ENCODE measurements at regions not wholly inside any gene's neighbourhood (a gene's known extent, or its start where the extent isn't known, plus 50 kb on each side); places are given as distances from the start of the nearest gene placed in this dataset.

GRCh38 chr20:19807946-19808330 lies 49.9 kb downstream of the RIN2 start:
- H3K4me1 Mint-ChIP-seq (ENCODE audit: low read depth, unreplicated experiment): peaks cover 22% of the 10 kb centered on the region
- H4K20me1 ChIP-seq (ENCODE audit: insufficient read depth, low read length): no peaks in the 10 kb centered on the region
- no peaks in the 10 kb centered on the region for H3K79me2 ChIP-seq (ENCODE audit: insufficient read depth, low read length)
- H3K36me3 ChIP-seq (ENCODE audit: insufficient read depth, low read length): peaks cover 2% of the 10 kb centered on the region
- TF ChIP-seq, protein P1, sequence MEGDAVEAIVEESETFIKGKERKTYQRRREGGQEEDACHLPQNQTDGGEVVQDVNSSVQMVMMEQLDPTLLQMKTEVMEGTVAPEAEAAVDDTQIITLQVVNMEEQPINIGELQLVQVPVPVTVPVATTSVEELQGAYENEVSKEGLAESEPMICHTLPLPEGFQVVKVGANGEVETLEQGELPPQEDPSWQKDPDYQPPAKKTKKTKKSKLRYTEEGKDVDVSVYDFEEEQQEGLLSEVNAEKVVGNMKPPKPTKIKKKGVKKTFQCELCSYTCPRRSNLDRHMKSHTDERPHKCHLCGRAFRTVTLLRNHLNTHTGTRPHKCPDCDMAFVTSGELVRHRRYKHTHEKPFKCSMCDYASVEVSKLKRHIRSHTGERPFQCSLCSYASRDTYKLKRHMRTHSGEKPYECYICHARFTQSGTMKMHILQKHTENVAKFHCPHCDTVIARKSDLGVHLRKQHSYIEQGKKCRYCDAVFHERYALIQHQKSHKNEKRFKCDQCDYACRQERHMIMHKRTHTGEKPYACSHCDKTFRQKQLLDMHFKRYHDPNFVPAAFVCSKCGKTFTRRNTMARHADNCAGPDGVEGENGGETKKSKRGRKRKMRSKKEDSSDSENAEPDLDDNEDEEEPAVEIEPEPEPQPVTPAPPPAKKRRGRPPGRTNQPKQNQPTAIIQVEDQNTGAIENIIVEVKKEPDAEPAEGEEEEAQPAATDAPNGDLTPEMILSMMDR (IDR thresholded peaks at IDR 0.05; ENCODE audit: insufficient read depth, low read depth, low read length): no peak
- no peak for TF ChIP-seq EZH2 (IDR thresholded peaks at IDR 0.05; ENCODE audit: insufficient read depth, low read length)
- H3K4me3 Mint-ChIP-seq (ENCODE audit: unreplicated experiment): no peak overlapping the region
- DNase-seq (ENCODE audit: low read depth): no peak
- FAIRE-seq: no peak
- H3K27me3 ChIP-seq (ENCODE audit: insufficient read depth, low read length): no peaks in the 10 kb centered on the region
- H3K27ac Mint-ChIP-seq (ENCODE audit: unreplicated experiment): no peak overlapping the region
- no peak overlapping the region for H3K4me3 ChIP-seq (ENCODE audit: insufficient read depth, low read depth, low read length)
- peaks cover 11% of the 10 kb centered on the region for H3K4me1 ChIP-seq (ENCODE audit: insufficient read depth, low read length)
- no peaks in the 10 kb centered on the region for H3K9me3 ChIP-seq (ENCODE audit: insufficient read depth, low read depth, low read length)
- H3K9ac ChIP-seq (ENCODE audit: low read length): no peak overlapping the region
- H3K36me3 Mint-ChIP-seq (ENCODE audit: low read depth, unreplicated experiment): peaks cover 21% of the 10 kb centered on the region
- no peaks in the 10 kb centered on the region for H3K27me3 Mint-ChIP-seq (ENCODE audit: low read depth, unreplicated experiment)
- peaks cover 16% of the 10 kb centered on the region for H3K9me3 Mint-ChIP-seq (ENCODE audit: unreplicated experiment)
- H2AFZ ChIP-seq (ENCODE audit: low read depth, low read length): no peak overlapping the region
- H3K27ac ChIP-seq (ENCODE audit: low read depth, low read length): no peak overlapping the region
- H3K4me2 ChIP-seq (ENCODE audit: low read length): no peak overlapping the region

GRCh38 chr20:19808498-19808897 lies 50.4 kb downstream of the RIN2 start:
- Histone ChIP-seq H2AFZ (ENCODE audit: low read depth, low read length) (no peak overlapping the region), H3K79me2 (ENCODE audit: insufficient read depth, low read length) (no peaks in the 10 kb centered on the region), H3K27ac (ENCODE audit: low read depth, low read length) (no peak overlapping the region), H3K4me2 (ENCODE audit: low read length) (no peak overlapping the region), H3K9ac (ENCODE audit: low read length) (no peak overlapping the region), H3K4me3 (ENCODE audit: insufficient read depth, low read depth, low read length) (no peak overlapping the region), H3K27me3 (ENCODE audit: insufficient read depth, low read length) (no peaks in the 10 kb centered on the region), H4K20me1 (ENCODE audit: insufficient read depth, low read length) (no peaks in the 10 kb centered on the region), H3K9me3 (ENCODE audit: insufficient read depth, low read depth, low read length) (no peaks in the 10 kb centered on the region), H3K36me3 (ENCODE audit: insufficient read depth, low read length) (no peaks in the 10 kb centered on the region), H3K4me1 (ENCODE audit: insufficient read depth, low read length) (peaks cover 11% of the 10 kb centered on the region)
- no peak overlapping the region for H3K4me3 Mint-ChIP-seq (ENCODE audit: unreplicated experiment)
- DNase-seq (ENCODE audit: low read depth) (no peak), FAIRE-seq (no peak)
- H3K9me3 Mint-ChIP-seq (ENCODE audit: unreplicated experiment): peaks cover 16% of the 10 kb centered on the region
- no peak for TF ChIP-seq EZH2 (IDR thresholded peaks at IDR 0.05; ENCODE audit: insufficient read depth, low read length)
- TF ChIP-seq, protein P1 (IDR thresholded peaks at IDR 0.05; ENCODE audit: insufficient read depth, low read depth, low read length): no peak
- H3K4me1 Mint-ChIP-seq (ENCODE audit: low read depth, unreplicated experiment): peaks cover 24% of the 10 kb centered on the region
- H3K27me3 Mint-ChIP-seq (ENCODE audit: low read depth, unreplicated experiment): no peaks in the 10 kb centered on the region
- H3K36me3 Mint-ChIP-seq (ENCODE audit: low read depth, unreplicated experiment): peaks cover 17% of the 10 kb centered on the region
- no peak overlapping the region for H3K27ac Mint-ChIP-seq (ENCODE audit: unreplicated experiment)

GRCh38 chr20:19809505-19809904 lies 51.4 kb downstream of the RIN2 start:
- Histone ChIP-seq H3K79me2 (ENCODE audit: insufficient read depth, low read length) (no peaks in the 10 kb centered on the region), H3K9ac (ENCODE audit: low read length) (no peak overlapping the region), H2AFZ (ENCODE audit: low read depth, low read length) (no peak overlapping the region), H3K27ac (ENCODE audit: low read depth, low read length) (no peak overlapping the region), H3K27me3 (ENCODE audit: insufficient read depth, low read length) (no peaks in the 10 kb centered on the region), H3K4me3 (ENCODE audit: insufficient read depth, low read depth, low read length) (no peak overlapping the region), H3K4me1 (ENCODE audit: insufficient read depth, low read length) (peaks cover 17% of the 10 kb centered on the region), H3K36me3 (ENCODE audit: insufficient read depth, low read length) (no peaks in the 10 kb centered on the region), H3K4me2 (ENCODE audit: low read length) (no peak overlapping the region), H4K20me1 (ENCODE audit: insufficient read depth, low read length) (no peaks in the 10 kb centered on the region), H3K9me3 (ENCODE audit: insufficient read depth, low read depth, low read length) (no peaks in the 10 kb centered on the region)
- peak overlapping the region; percentile 34 for H3K27ac Mint-ChIP-seq (ENCODE audit: unreplicated experiment)
- H3K27me3 Mint-ChIP-seq (ENCODE audit: low read depth, unreplicated experiment): no peaks in the 10 kb centered on the region
- peaks cover 14% of the 10 kb centered on the region for H3K9me3 Mint-ChIP-seq (ENCODE audit: unreplicated experiment)
- TF ChIP-seq, protein P1 (IDR thresholded peaks at IDR 0.05; ENCODE audit: insufficient read depth, low read depth, low read length): no peak
- TF ChIP-seq EZH2 (IDR thresholded peaks at IDR 0.05; ENCODE audit: insufficient read depth, low read length): no peak
- H3K36me3 Mint-ChIP-seq (ENCODE audit: low read depth, unreplicated experiment): peaks cover 17% of the 10 kb centered on the region
- DNase-seq (ENCODE audit: low read depth) (no peak), FAIRE-seq (no peak)
- no peak overlapping the region for H3K4me3 Mint-ChIP-seq (ENCODE audit: unreplicated experiment)
- peaks cover 24% of the 10 kb centered on the region for H3K4me1 Mint-ChIP-seq (ENCODE audit: low read depth, unreplicated experiment)
